K562 (cell line): ENCODE measurements at regions not wholly inside any gene's neighbourhood (a gene's known extent, or its start where the extent isn't known, plus 50 kb on each side); places are given as distances from the start of the nearest gene placed in this dataset.

ENCODE experiments used
- CTCF ChIP-seq, 3 experiments: IDR thresholded peaks in 2 of 3; conservative IDR thresholded peaks in 1 of 3; 2 replicates each; pipeline ENCODE4 v1.5.1; 2011 to 2012; ENCODE audit warnings: low read length in 3 of 3, mild to moderate bottlenecking in 3 of 3, control low read depth in 2 of 3, improper control_type of control experiment in 1 of 3, inconsistent platforms in 1 of 3, low read depth in 1 of 3, mixed read lengths in 1 of 3, moderate library complexity in 1 of 3; ENCODE audit not compliant: insufficient read depth in 2 of 3
- E2F4 ChIP-seq: sonication (generic); formaldehyde crosslinking; IDR thresholded peaks from 2 replicates; pipeline ENCODE4 v1.8.0; 2022; ENCODE audit warnings: mild to moderate bottlenecking, low read depth, missing genetic modification reagents
- ELF1 ChIP-seq: fragments of 200-800 bp; sonication (Bioruptor generic); IDR thresholded peaks from 2 replicates; pipeline ENCODE4 v1.6.1; 2016; ENCODE audit warnings: missing genetic modification characterization, missing compliant biosample characterization
- EP300 ChIP-seq: IDR thresholded peaks from 2 replicates; pipeline ENCODE4 v1.6.1; 2012; ENCODE audit warnings: low read length, improper control_type of control experiment
- FOXA3 ChIP-seq, 2 experiments: fragments of 450-650 bp in 1 of 2; sonication (generic) in 1 of 2; formaldehyde crosslinking; IDR thresholded peaks in 1 of 2; conservative IDR thresholded peaks in 1 of 2; 2 replicates each; pipeline versions ENCODE4 v1.4.0 to v1.8.0; 2020 to 2022; ENCODE audit warnings: mild to moderate bottlenecking in 2 of 2, missing genetic modification reagents in 1 of 2
- GABPA ChIP-seq: fragments of 200-800 bp; sonication (Bioruptor generic); conservative IDR thresholded peaks from 2 replicates; pipeline ENCODE4 v1.6.1; 2016; ENCODE audit warnings: low read depth, missing genetic modification characterization, missing compliant biosample characterization
- MYNN ChIP-seq, 2 experiments: sonication (generic); formaldehyde crosslinking in 1 of 2; IDR thresholded peaks; 2 replicates each; pipeline versions ENCODE4 v1.5.0 to v1.6.1; 2016 to 2020; ENCODE audit warnings: antibody characterized with exemption in 1 of 2, missing genetic modification reagents in 1 of 2
- NCOA6 ChIP-seq: fragments of 450-650 bp; IDR thresholded peaks from 2 replicates; pipeline ENCODE4 v1.6.1; 2017; ENCODE audit warnings: mild to moderate bottlenecking
- NKRF ChIP-seq: fragments of 450-650 bp; IDR thresholded peaks from 2 replicates; pipeline ENCODE4 v1.6.1; 2016; ENCODE audit warnings: borderline replicate concordance
- POLR2A ChIP-seq: fragments of 450-650 bp; conservative IDR thresholded peaks from 2 replicates; pipeline ENCODE4 v1.6.1; 2016
- RAD51 ChIP-seq: fragments of 450-650 bp; IDR thresholded peaks from 2 replicates; pipeline ENCODE4 v1.7.1; 2016; ENCODE audit warnings: low read depth, mild to moderate bottlenecking, borderline replicate concordance
- U2AF1 ChIP-seq: fragments of 200-400 bp; formaldehyde crosslinking; optimal IDR thresholded peaks from 2 replicates; pipeline ENCODE3; 2017; ENCODE audit warnings: mild to moderate bottlenecking, low read depth, low read length, moderate library complexity
- ZNF24 ChIP-seq: fragments of 450-650 bp; IDR thresholded peaks from 2 replicates; pipeline ENCODE4 v1.6.1; 2016
- ZNF76 ChIP-seq: fragments of 250-450 bp; sonication (Bioruptor Pico); IDR thresholded peaks from 2 replicates; pipeline ENCODE4 v1.4.0; 2020; ENCODE audit warnings: mild to moderate bottlenecking, moderate library complexity, borderline replicate concordance

- no peak for TF ChIP-seq ZNF76 (CRISPR knock-in tag)
- TF ChIP-seq CTCF (IDR thresholded peaks at IDR 0.05 in 2 of 3, conservative IDR thresholded peaks at IDR 0.05 in 1 of 3; ENCODE audit: insufficient read depth in 2 of 3, low read depth in 1 of 3, low read length in 3 of 3): no peak
- no peak for TF ChIP-seq ZNF24
- TF ChIP-seq ELF1 (tag): no peak
- no peak for TF ChIP-seq RAD51
- TF ChIP-seq EP300: no peak
- TF ChIP-seq MYNN (IDR thresholded peaks at IDR 0.05): no peak
- TF ChIP-seq MYNN (CRISPR knock-in tag; IDR thresholded peaks at IDR 0.05): no peak
- TF ChIP-seq NKRF: no peak
- no peak for TF ChIP-seq GABPA (tag)
- no peak for TF ChIP-seq POLR2A
- no peak for TF ChIP-seq FOXA3 (CRISPR knock-in tag; conservative IDR thresholded peaks at IDR 0.05 in 1 of 2, IDR thresholded peaks at IDR 0.05 in 1 of 2)
- TF ChIP-seq NCOA6: no peak
- no peak for TF ChIP-seq U2AF1
- no peak for TF ChIP-seq E2F4 (CRISPR knock-in tag)
These were observed 901.5 kb downstream of the ARAP2 start for GRCh38 chr4:35342833-35343232.
